Mucosa of descending colon (tissue), 3 donors: ENCODE measurements at regions not wholly inside any gene's neighbourhood (a gene's known extent, or its start where the extent isn't known, plus 50 kb on each side); places are given as distances from the start of the nearest gene placed in this dataset.

Experiments used
- ATAC-seq: fragments of 200-7000 bp; cut with Tn5 transposase; one replicate; pipeline ENCODE4 v1.9.1; 2020; ENCODE audit warnings: mild to moderate bottlenecking, moderate library complexity
- DNase-seq, 3 donors: peaks; one replicate each; pipeline ENCODE4 v3.0.0-alpha.2; 2020
- H3K36me3 ChIP-seq: fragments of 200-600 bp; one replicate; pipeline ENCODE4 v1.8.0; 2021; ENCODE audit warnings: low read depth, mild to moderate bottlenecking
- H3K4me1 ChIP-seq: fragments of 200-600 bp; one replicate; pipeline ENCODE4 v1.8.0; 2021; ENCODE audit warnings: low read depth, mild to moderate bottlenecking
- H3K4me3 ChIP-seq: fragments of 200-600 bp; one replicate; pipeline ENCODE4 v1.8.0; 2021; ENCODE audit warnings: mild to moderate bottlenecking
- H3K9me3 ChIP-seq: fragments of 200-600 bp; one replicate; pipeline ENCODE4 v1.8.0; 2021; ENCODE audit warnings: mild to moderate bottlenecking
- intact Hi-C, 2 donors: fragments of 100-400 bp; cut with DNase I in 1 of 2; cut with micrococcal nuclease in 1 of 2; formaldehyde crosslinking; loops; one replicate each; pipeline versions ENCODE4 v1.11.0 to v1.11.1; 2022; cut with DNase I, micrococcal nuclease
- TF ChIP-seq, protein P1 (sequence below): fragments of 200-600 bp; IDR thresholded peaks from one replicate; pipeline ENCODE4 v1.8.0; 2022; ENCODE audit warnings: antibody characterized with exemption, mild to moderate bottlenecking
- donor health status: DM: no; HTN: no; CAD: no; lungs with moderate emphysema.
- donor health status: DM: no; HTN: no; CAD: no.
- donor health status: DM: no; HTN: yes; CAD: no.

- H3K4me1 ChIP-seq, result no peaks in the 10 kb centered on the region
- H3K9me3 ChIP-seq, result no peaks in the 10 kb centered on the region
- ATAC-seq (no peak), DNase-seq (no peak)
- H3K36me3 ChIP-seq, result no peaks in the 10 kb centered on the region
- intact Hi-C loops, result no loop called here
- H3K4me3 ChIP-seq, result no peak overlapping the region
- TF ChIP-seq, protein P1, sequence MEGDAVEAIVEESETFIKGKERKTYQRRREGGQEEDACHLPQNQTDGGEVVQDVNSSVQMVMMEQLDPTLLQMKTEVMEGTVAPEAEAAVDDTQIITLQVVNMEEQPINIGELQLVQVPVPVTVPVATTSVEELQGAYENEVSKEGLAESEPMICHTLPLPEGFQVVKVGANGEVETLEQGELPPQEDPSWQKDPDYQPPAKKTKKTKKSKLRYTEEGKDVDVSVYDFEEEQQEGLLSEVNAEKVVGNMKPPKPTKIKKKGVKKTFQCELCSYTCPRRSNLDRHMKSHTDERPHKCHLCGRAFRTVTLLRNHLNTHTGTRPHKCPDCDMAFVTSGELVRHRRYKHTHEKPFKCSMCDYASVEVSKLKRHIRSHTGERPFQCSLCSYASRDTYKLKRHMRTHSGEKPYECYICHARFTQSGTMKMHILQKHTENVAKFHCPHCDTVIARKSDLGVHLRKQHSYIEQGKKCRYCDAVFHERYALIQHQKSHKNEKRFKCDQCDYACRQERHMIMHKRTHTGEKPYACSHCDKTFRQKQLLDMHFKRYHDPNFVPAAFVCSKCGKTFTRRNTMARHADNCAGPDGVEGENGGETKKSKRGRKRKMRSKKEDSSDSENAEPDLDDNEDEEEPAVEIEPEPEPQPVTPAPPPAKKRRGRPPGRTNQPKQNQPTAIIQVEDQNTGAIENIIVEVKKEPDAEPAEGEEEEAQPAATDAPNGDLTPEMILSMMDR, result no peak
These were observed 1151.6 kb upstream of the CDH6 start for GRCh38 chr5:30041831-30042385.

GRCh38 chr5:30041291-30041690 lies 1152.2 kb upstream of the CDH6 start:
- TF ChIP-seq, protein P1, result no peak
- Histone ChIP-seq H3K9me3 (no peaks in the 10 kb centered on the region), H3K4me3 (no peak overlapping the region), H3K4me1 (no peaks in the 10 kb centered on the region), H3K36me3 (no peaks in the 10 kb centered on the region)
- DNase-seq (no peak), ATAC-seq (no peak)
- intact Hi-C loops, result no loop called here

GRCh38 chr5:30040488-30041118 lies 1152.9 kb upstream of the CDH6 start:
- intact Hi-C loops, result no loop called here
- Histone ChIP-seq H3K36me3 (no peaks in the 10 kb centered on the region), H3K4me1 (no peaks in the 10 kb centered on the region), H3K9me3 (no peaks in the 10 kb centered on the region), H3K4me3 (no peak overlapping the region)
- TF ChIP-seq, protein P1, result no peak
- ATAC-seq, result no peak
- no peak for DNase-seq

GRCh38 chr5:30039379-30039778 lies 1154.1 kb upstream of the CDH6 start:
- no peaks in the 10 kb centered on the region for H3K4me1 ChIP-seq
- intact Hi-C loops, result no loop called here
- no peaks in the 10 kb centered on the region for H3K9me3 ChIP-seq

GRCh38 chr5:30034870-30035269 lies 1158.6 kb upstream of the CDH6 start:
- H3K9me3 ChIP-seq, result no peaks in the 10 kb centered on the region
- no peaks in the 10 kb centered on the region for H3K4me1 ChIP-seq
- H3K36me3 ChIP-seq, result no peaks in the 10 kb centered on the region
- TF ChIP-seq, protein P1, result no peak
- no peak overlapping the region for H3K4me3 ChIP-seq
- intact Hi-C loops, result no loop called here
- ATAC-seq (no peak), DNase-seq (no peak)

More at GRCh38 chr5:30039379-30039778, 1154.1 kb upstream of the CDH6 start:
- ATAC-seq, result no peak
- Histone ChIP-seq H3K4me3 (no peak overlapping the region), H3K36me3 (no peaks in the 10 kb centered on the region)
- TF ChIP-seq, protein P1, result no peak
- DNase-seq, result no peak
